GM23248 (cell line): ENCODE measurements at regions not wholly inside any gene's neighbourhood (a gene's known extent, or its start where the extent isn't known, plus 50 kb on each side); places are given as distances from the start of the nearest gene placed in this dataset.

ENCODE experiments used
- DNase-seq: peaks from one replicate; pipeline ENCODE4 v3.0.0-alpha.2; 2015
- H2AFZ ChIP-seq: fragments of 200-600 bp; sonication (generic); 2 replicates; pipeline ENCODE4 v1.6.1; 2016; ENCODE audit warnings: antibody characterized with exemption
- H3F3A ChIP-seq: fragments of 200-600 bp; sonication (generic); 2 replicates; pipeline ENCODE4 v1.6.1; 2016; ENCODE audit warnings: mild to moderate bottlenecking, antibody characterized with exemption, mixed run types; ENCODE audit not compliant: insufficient read depth
- H3K27ac ChIP-seq: fragments of 200-600 bp; sonication (generic); 2 replicates; pipeline ENCODE4 v1.5.1; 2016; ENCODE audit warnings: mild to moderate bottlenecking
- H3K27me3 ChIP-seq: fragments of 200-600 bp; sonication (generic); replicated peaks from 2 replicates; pipeline ENCODE4 v1.6.1; 2016; ENCODE audit warnings: mild to moderate bottlenecking; ENCODE audit not compliant: insufficient read depth
- H3K36me3 ChIP-seq: fragments of 200-600 bp; sonication (generic); 2 replicates; pipeline ENCODE4 v1.6.1; 2016; ENCODE audit warnings: low read depth, mild to moderate bottlenecking
- H3K4me1 ChIP-seq: fragments of 200-600 bp; sonication (generic); 2 replicates; pipeline ENCODE4 v1.6.1; 2016; ENCODE audit warnings: mild to moderate bottlenecking; ENCODE audit not compliant: insufficient read depth
- H3K4me2 ChIP-seq: fragments of 200-600 bp; sonication (generic); one replicate; pipeline ENCODE4 v1.6.1; 2016; ENCODE audit warnings: mild to moderate bottlenecking; ENCODE audit not compliant: unreplicated experiment
- H3K4me3 ChIP-seq: fragments of 200-600 bp; sonication (generic); 2 replicates; pipeline ENCODE4 v1.5.1; 2016; ENCODE audit warnings: mild to moderate bottlenecking
- H3K79me2 ChIP-seq: fragments of 200-600 bp; sonication (generic); 2 replicates; pipeline ENCODE4 v1.6.1; 2016; ENCODE audit warnings: mild to moderate bottlenecking; ENCODE audit not compliant: insufficient read depth
- H3K9ac ChIP-seq: fragments of 200-600 bp; sonication (generic); 2 replicates; pipeline ENCODE4 v1.6.1; 2016; ENCODE audit warnings: mild to moderate bottlenecking
- H3K9me2 ChIP-seq: fragments of 200-600 bp; sonication (generic); 2 replicates; pipeline ENCODE4 v1.6.1; 2016; ENCODE audit warnings: mixed run types, mild to moderate bottlenecking, moderate library complexity; ENCODE audit not compliant: insufficient read depth
- H3K9me3 ChIP-seq: fragments of 200-600 bp; sonication (generic); one replicate; pipeline ENCODE4 v1.6.1; 2017; ENCODE audit warnings: low read depth
- H4K20me1 ChIP-seq: fragments of 200-600 bp; sonication (generic); 2 replicates; pipeline ENCODE4 v1.6.0; 2016; ENCODE audit not compliant: insufficient read depth
- EZH2 ChIP-seq: fragments of 200-600 bp; sonication (generic); IDR thresholded peaks from 2 replicates; pipeline ENCODE4 v1.6.1; 2018; ENCODE audit warnings: antibody characterized with exemption, mild to moderate bottlenecking; ENCODE audit not compliant: insufficient read depth, poor library complexity, severe bottlenecking
- EZH2phosphoT487 ChIP-seq: fragments of 200-600 bp; sonication (generic); IDR thresholded peaks from 2 replicates; pipeline ENCODE4 v1.6.1; 2018; ENCODE audit warnings: antibody characterized with exemption, moderate library complexity, mild to moderate bottlenecking, low read depth; ENCODE audit not compliant: insufficient read depth
- WGBS, 2 experiments: methylation state at CpG; one replicate each; pipeline ENCODE4 v1.1.6; 2015 to 2017; ENCODE audit warnings: low lambda C conversion rate in 2 of 2, low coverage in 1 of 2; ENCODE audit errors: missing lambda C conversion rate in 2 of 2; 5-methylcytosine and 5-hydroxymethylcytosine counted together
- in situ Hi-C: fragments of 300-500 bp; cut with MboI; formaldehyde crosslinking; loops from 2 replicates; pipeline ENCODE4 v1.15.0; 2020

DNA sequence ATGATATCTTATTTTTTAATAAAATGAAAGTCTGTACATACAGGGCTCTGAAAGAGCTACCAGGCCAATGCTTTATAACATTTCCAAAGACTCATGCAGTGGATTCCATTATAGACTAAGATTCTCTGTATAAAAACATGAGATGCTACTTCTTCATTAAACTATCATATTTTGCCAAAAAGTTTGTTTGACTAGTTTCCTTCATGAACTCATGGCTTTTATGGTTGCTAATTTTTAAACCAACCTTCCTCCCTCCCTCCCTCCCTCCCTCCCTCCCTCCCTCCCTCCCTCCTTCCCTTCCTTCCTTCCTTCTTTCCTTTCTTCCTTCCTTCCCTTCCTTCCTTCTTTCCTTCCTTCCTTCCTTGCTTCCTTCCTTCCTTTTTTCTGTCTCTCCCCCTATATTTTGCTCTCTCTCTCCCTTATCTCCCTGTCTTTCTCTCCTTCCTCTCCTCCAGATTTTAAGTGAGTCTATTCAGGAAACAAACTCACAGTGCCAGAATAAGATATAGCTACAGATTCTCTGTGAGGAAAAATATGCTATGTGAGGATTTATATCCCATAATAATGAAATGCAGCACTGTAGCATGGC lies 961.5 kb upstream of the ZEB2 start:
- H3K27ac ChIP-seq = no peak overlapping the region
- peaks cover 12% of the 10 kb centered on the region for H3K4me1 ChIP-seq
- H3K4me3 ChIP-seq = no peak overlapping the region
- H3K9me3 ChIP-seq = no peaks in the 10 kb centered on the region
- H3K9me2 ChIP-seq = no peaks in the 10 kb centered on the region
- H3K9ac ChIP-seq = no peak overlapping the region
- no peak for DNase-seq
- no peaks in the 10 kb centered on the region for H4K20me1 ChIP-seq
- TF ChIP-seq EZH2 (no peak), EZH2phosphoT487 (no peak)
- in situ Hi-C loops = no loop called here
- no peak overlapping the region for H2AFZ ChIP-seq
- no peaks in the 10 kb centered on the region for H3K79me2 ChIP-seq
- H3K36me3 ChIP-seq = no peaks in the 10 kb centered on the region
- H3K4me2 ChIP-seq = no peak overlapping the region
- no peaks in the 10 kb centered on the region for H3K27me3 ChIP-seq
- H3F3A ChIP-seq = peaks cover 9% of the 10 kb centered on the region; the same call in 1 of the 2 replicates

DNA sequence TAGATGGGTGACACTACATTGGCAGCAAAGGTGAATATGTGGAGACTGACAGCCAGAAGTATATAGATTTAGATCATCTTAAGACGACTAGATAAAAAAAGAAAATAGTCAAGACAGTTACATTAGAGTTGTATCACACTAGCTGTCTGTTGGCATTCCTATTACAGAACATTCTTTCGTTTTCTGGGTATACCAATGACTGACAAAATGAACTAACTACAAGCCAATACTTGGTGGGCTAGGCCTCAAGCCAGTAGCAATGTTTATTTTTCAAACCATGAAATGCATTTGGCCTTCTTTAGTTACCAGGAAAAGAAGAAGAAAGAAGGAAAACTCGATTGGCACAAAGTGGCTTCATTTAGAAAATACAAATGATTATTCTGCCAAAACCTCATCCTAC lies 944.9 kb upstream of the ZEB2 start:
- no peaks in the 10 kb centered on the region for H3K79me2 ChIP-seq
- H3K9ac ChIP-seq = no peak overlapping the region
- H3K27ac ChIP-seq = no peak overlapping the region
- H2AFZ ChIP-seq = no peak overlapping the region
- WGBS, 2 experiments = 71% methylated on average over 3 of the region's 3 CpGs
- DNase-seq = no peak
- in situ Hi-C loops = no loop called here
- H3K4me1 ChIP-seq = no peaks in the 10 kb centered on the region
- H3K36me3 ChIP-seq = no peaks in the 10 kb centered on the region
- H3K9me3 ChIP-seq = no peaks in the 10 kb centered on the region
- no peak overlapping the region for H3K4me3 ChIP-seq
- H3K27me3 ChIP-seq = no peaks in the 10 kb centered on the region
- no peak for TF ChIP-seq EZH2
- no peak for TF ChIP-seq EZH2phosphoT487
- H4K20me1 ChIP-seq = no peaks in the 10 kb centered on the region
- no peaks in the 10 kb centered on the region for H3K9me2 ChIP-seq
- no peak overlapping the region for H3K4me2 ChIP-seq
- H3F3A ChIP-seq = 0 out of 2 replicates have a peak, but pooled peaks cover 3% of the 10 kb centered on the region

GRCh38 chr2:145460112-145460511 lies 940.2 kb upstream of the ZEB2 start:
- no peak overlapping the region for H3K4me3 ChIP-seq
- no peak overlapping the region for H3K4me2 ChIP-seq
- 0 to 7% methylated on average over 1 of the region's 1 CpG for WGBS, 2 experiments
- TF ChIP-seq EZH2phosphoT487 = no peak
- no peak for TF ChIP-seq EZH2
- no peaks in the 10 kb centered on the region for H3K27me3 ChIP-seq
- H2AFZ ChIP-seq = no peak overlapping the region
- 0 out of 2 replicates have a peak, but pooled peaks cover 5% of the 10 kb centered on the region for H3F3A ChIP-seq
- peak; percentile 27 for DNase-seq
- H3K9me3 ChIP-seq = no peaks in the 10 kb centered on the region
- H3K9me2 ChIP-seq = no peaks in the 10 kb centered on the region
- no peak overlapping the region for H3K27ac ChIP-seq
- no peaks in the 10 kb centered on the region for H3K36me3 ChIP-seq
- H3K79me2 ChIP-seq = no peaks in the 10 kb centered on the region
- H3K9ac ChIP-seq = no peak overlapping the region
- H4K20me1 ChIP-seq = no peaks in the 10 kb centered on the region
- H3K4me1 ChIP-seq = no peaks in the 10 kb centered on the region
- in situ Hi-C loops = no loop called here

DNA sequence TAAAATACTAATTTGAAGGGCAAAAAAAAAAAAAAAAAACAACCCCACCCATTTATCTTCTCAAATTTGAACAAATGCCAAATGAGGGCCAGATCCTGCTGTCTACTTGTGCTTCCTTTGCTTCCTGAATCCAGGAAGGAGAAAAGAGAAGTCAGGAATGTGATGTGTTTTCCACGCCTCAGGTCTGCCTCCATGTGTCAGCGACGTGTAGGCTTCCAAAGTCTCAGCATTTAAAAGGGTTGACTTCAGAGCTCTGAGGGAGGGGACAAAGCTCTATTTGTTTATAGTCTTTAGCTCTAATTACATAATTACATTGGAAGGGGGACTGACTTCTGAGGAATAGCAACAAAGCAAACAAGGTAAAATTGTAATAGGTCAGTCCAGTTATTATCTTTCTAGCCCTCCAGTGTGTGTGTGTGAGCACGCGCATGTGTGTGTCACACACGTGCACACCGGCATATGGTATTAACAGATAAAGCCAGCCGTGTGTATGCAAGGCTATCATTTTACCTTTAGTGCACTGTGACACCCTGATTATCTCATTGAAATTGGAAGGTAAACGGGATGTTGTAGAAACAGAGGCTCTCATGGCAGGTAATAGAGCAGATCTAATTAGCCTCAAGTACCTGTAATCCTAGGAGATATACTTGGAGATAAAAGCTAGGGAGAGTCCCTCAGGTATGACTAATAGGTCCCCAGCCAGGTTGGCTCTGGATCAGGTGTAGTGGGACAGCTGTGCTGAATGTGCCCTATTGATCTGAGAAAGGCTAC lies 911.4 kb upstream of the ZEB2 start:
- H3K4me2 ChIP-seq = no peak overlapping the region
- H2AFZ ChIP-seq = no peak overlapping the region
- H4K20me1 ChIP-seq = no peaks in the 10 kb centered on the region
- DNase-seq = no peak
- no peaks in the 10 kb centered on the region for H3K27me3 ChIP-seq
- H3K4me3 ChIP-seq = no peak overlapping the region
- H3K9me2 ChIP-seq = no peaks in the 10 kb centered on the region
- WGBS, 2 experiments = 85 to 89% methylated on average over 9 of the region's 9 CpGs
- H3K79me2 ChIP-seq = no peaks in the 10 kb centered on the region
- no peak overlapping the region for H3K27ac ChIP-seq
- no peak for TF ChIP-seq EZH2
- TF ChIP-seq EZH2phosphoT487 = no peak
- H3K9ac ChIP-seq = no peak overlapping the region
- H3F3A ChIP-seq = no peaks in the 10 kb centered on the region
- in situ Hi-C loops = no loop called here
- H3K4me1 ChIP-seq = no peaks in the 10 kb centered on the region
- no peaks in the 10 kb centered on the region for H3K9me3 ChIP-seq
- no peaks in the 10 kb centered on the region for H3K36me3 ChIP-seq
